ENCODE measurements at regions not wholly inside any gene's neighbourhood (a gene's known extent, or its start where the extent isn't known, plus 50 kb on each side); places are given as distances from the start of the nearest gene placed in this dataset.

- TF ChIP-seq CTCF (IDR thresholded peaks at IDR 0.05) (no peak), POLR2A (IDR thresholded peaks at IDR 0.05) (no peak)
These were observed 72.3 kb upstream of the ZP4 start for GRCh38 chr1:237962985-237963384.
